Panc1 (cell line): ENCODE measurements at regions not wholly inside any gene's neighbourhood (a gene's known extent, or its start where the extent isn't known, plus 50 kb on each side); places are given as distances from the start of the nearest gene placed in this dataset.

ENCODE experiments used
- ATAC-seq: fragments of 200-7000 bp; cut with Tn5 transposase; 2 replicates; pipeline ENCODE4 v1.9.1; 2020; ENCODE audit warnings: mild to moderate bottlenecking, moderate library complexity
- BruUV-seq: library from RNA; stranded (reverse); fragments of 400-500 nt; replicated peaks from 2 replicates; lab custom pipeline; 2021; lab: Mats Ljungman, UMichigan
- CTCF ChIA-PET: fragments of 300-600 bp; sonication (Branson Sonifier 250); formaldehyde crosslinking; loops from one replicate; lab custom pipeline; 2022; ENCODE audit warnings: antibody characterized with exemption; lab: Charles Lee
- POLR2A ChIA-PET: fragments of 300-600 bp; sonication (Branson Sonifier 250); formaldehyde crosslinking; loops from one replicate; lab custom pipeline; 2022; ENCODE audit warnings: antibody characterized with exemption; lab: Charles Lee
- DNase-seq: peaks from one replicate; pipeline ENCODE4 v3.0.0-alpha.2; 2010; ENCODE audit warnings: low read depth, low spot score
- H3K27ac ChIP-seq: 2 replicates; pipeline ENCODE4 v1.5.1; 2011; ENCODE audit warnings: mild to moderate bottlenecking, low read length, inconsistent platforms
- H3K27me3 ChIP-seq: fragments of 200-500 bp; sonication (Bioruptor generic); 2 replicates; pipeline ENCODE4 v1.6.0; 2014; ENCODE audit warnings: low read length, inconsistent platforms; ENCODE audit not compliant: control insufficient read depth, insufficient read depth
- H3K36me3 ChIP-seq: fragments of 200-500 bp; sonication (Bioruptor generic); 2 replicates; pipeline ENCODE4 v1.5.1; 2014; ENCODE audit warnings: inconsistent platforms, mild to moderate bottlenecking, low read length, moderate library complexity; ENCODE audit not compliant: control insufficient read depth, insufficient read depth
- H3K4me1 ChIP-seq: 2 replicates; pipeline ENCODE4 v1.5.1; 2011; ENCODE audit warnings: inconsistent platforms, mild to moderate bottlenecking, low read length, moderate library complexity; ENCODE audit not compliant: control insufficient read depth, insufficient read depth
- H3K4me3 ChIP-seq, 2 experiments: 2 replicates each; pipeline ENCODE4 v1.5.1; 2011 to 2012; ENCODE audit warnings: low read depth in 2 of 2, low read length in 2 of 2, mild to moderate bottlenecking in 2 of 2, inconsistent platforms in 1 of 2, moderate library complexity in 1 of 2
- H3K9me3 ChIP-seq: fragments of 200-500 bp; sonication (Bioruptor generic); 2 replicates; pipeline ENCODE4 v1.5.1; 2014; ENCODE audit warnings: low read depth, mild to moderate bottlenecking, inconsistent platforms, low read length, moderate library complexity; ENCODE audit not compliant: control insufficient read depth, insufficient read depth
- CTCF ChIP-seq: fragments of 450-650 bp; IDR thresholded peaks from 2 replicates; pipeline ENCODE4 v1.5.1; 2017; ENCODE audit warnings: mild to moderate bottlenecking
- POLR2AphosphoS5 ChIP-seq: IDR thresholded peaks from 2 replicates; pipeline ENCODE4 v1.6.1; 2012; ENCODE audit warnings: mild to moderate bottlenecking, low read depth, low read length, moderate library complexity
- REST ChIP-seq, 2 experiments: IDR thresholded peaks; 2 replicates each; pipeline ENCODE4 v1.6.1; 2011 to 2012; ENCODE audit warnings: low read depth in 2 of 2, control low read depth in 1 of 2, low read length in 1 of 2, mild to moderate bottlenecking in 1 of 2, moderate library complexity in 1 of 2; ENCODE audit not compliant: insufficient read depth in 1 of 2
- SIN3A ChIP-seq: IDR thresholded peaks from 2 replicates; pipeline ENCODE4 v1.6.1; 2012; ENCODE audit warnings: low read depth, mild to moderate bottlenecking, low read length, moderate library complexity, borderline replicate concordance; ENCODE audit not compliant: insufficient read depth
- TCF7L2 ChIP-seq: IDR thresholded peaks from 2 replicates; pipeline ENCODE4 v1.6.1; 2011; ENCODE audit warnings: mild to moderate bottlenecking, low read depth, low read length, inconsistent platforms
- in situ Hi-C: cut with HindIII; loops from 2 replicates; pipeline ENCODE4 v1.10.0; 2016; ENCODE audit warnings: low sequenced_read_pairs, low pct_unique_long_range_greater_than_20kb
- intact Hi-C: fragments of 100-400 bp; cut with micrococcal nuclease; formaldehyde crosslinking; loops from one replicate; pipeline ENCODE4 v1.10.0; 2022; ENCODE audit not compliant: unreplicated experiment

- ATAC-seq, result no peak
- in situ Hi-C loops, result no loop called here
- Histone ChIP-seq H3K36me3 (no peaks in the 10 kb centered on the region), H3K9me3 (no peaks in the 10 kb centered on the region), H3K27me3 (no peaks in the 10 kb centered on the region), H3K4me3 (no peak overlapping the region), H3K27ac (no peak overlapping the region), H3K4me1 (no peaks in the 10 kb centered on the region)
- intact Hi-C loops, result no loop called here
- no peak for TF ChIP-seq SIN3A
- no peak for TF ChIP-seq REST (IDR thresholded peaks at IDR 0.05; ENCODE audit: insufficient read depth in 1 of 2, low read depth in 2 of 2, low read length in 1 of 2)
- TF ChIP-seq CTCF, result no peak
- CTCF ChIA-PET, result no interaction called here
- BruUV-seq, result no TSS peak
- POLR2A ChIA-PET, result no interaction called here
- DNase-seq, result no peak
Measured at GRCh38 chr13:107461751-107462150, 753.6 kb downstream of the LIG4 start.

GRCh38 chr13:107459430-107459829, 755.9 kb downstream of the LIG4 start:
- ATAC-seq, result no peak
- H3K27me3 ChIP-seq, result no peaks in the 10 kb centered on the region
- no peaks in the 10 kb centered on the region for H3K4me1 ChIP-seq
- in situ Hi-C loops, result no loop called here
- no peak overlapping the region for H3K27ac ChIP-seq
- H3K4me3 ChIP-seq, result no peak overlapping the region
- no TSS peak for BruUV-seq
- DNase-seq, result no peak
- intact Hi-C loops, result no loop called here
- H3K9me3 ChIP-seq, result no peaks in the 10 kb centered on the region
- CTCF ChIA-PET, result no interaction called here
- TF ChIP-seq REST (IDR thresholded peaks at IDR 0.05; ENCODE audit: insufficient read depth in 1 of 2, low read depth in 2 of 2, low read length in 1 of 2) (no peak), CTCF (no peak), POLR2AphosphoS5 (no peak), TCF7L2 (no peak), SIN3A (no peak)
- POLR2A ChIA-PET, result no interaction called here
- no peaks in the 10 kb centered on the region for H3K36me3 ChIP-seq
